Astrocyte (in vitro differentiated cells and primary cell): ENCODE measurements at regions not wholly inside any gene's neighbourhood (a gene's known extent, or its start where the extent isn't known, plus 50 kb on each side); places are given as distances from the start of the nearest gene placed in this dataset.

Experiments
- EZH2 ChIP-seq: IDR thresholded peaks from 2 replicates; pipeline ENCODE4 v1.6.1; 2012; ENCODE audit warnings: mild to moderate bottlenecking, low read length, inconsistent platforms; ENCODE audit not compliant: insufficient read depth
- TF ChIP-seq, protein P1 (sequence below): IDR thresholded peaks from 2 replicates; pipeline ENCODE4 v1.5.1; 2011; ENCODE audit warnings: low read depth, mild to moderate bottlenecking, inconsistent platforms, low read length, moderate library complexity; ENCODE audit not compliant: insufficient read depth

DNA sequence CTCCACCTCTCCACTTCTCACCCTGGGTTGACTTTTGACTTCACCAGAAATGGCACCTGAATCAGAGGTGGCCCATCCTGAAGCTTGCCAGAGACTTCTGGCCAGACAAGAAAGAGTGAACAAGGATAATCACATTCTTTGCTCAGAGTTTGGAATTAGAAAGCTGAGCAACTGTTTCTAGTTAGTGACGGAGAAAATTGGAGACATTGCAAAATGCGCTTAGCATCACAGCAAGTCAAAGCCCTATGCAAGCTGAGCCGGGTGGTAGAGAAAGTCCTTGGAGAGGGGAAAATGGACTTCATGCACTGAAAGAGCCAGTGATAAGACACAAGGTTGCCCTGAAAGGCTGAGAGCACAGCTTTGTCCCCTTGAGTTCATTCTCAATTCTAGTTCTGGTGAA lies 161.8 kb downstream of the PAH start:
- TF ChIP-seq, protein P1, sequence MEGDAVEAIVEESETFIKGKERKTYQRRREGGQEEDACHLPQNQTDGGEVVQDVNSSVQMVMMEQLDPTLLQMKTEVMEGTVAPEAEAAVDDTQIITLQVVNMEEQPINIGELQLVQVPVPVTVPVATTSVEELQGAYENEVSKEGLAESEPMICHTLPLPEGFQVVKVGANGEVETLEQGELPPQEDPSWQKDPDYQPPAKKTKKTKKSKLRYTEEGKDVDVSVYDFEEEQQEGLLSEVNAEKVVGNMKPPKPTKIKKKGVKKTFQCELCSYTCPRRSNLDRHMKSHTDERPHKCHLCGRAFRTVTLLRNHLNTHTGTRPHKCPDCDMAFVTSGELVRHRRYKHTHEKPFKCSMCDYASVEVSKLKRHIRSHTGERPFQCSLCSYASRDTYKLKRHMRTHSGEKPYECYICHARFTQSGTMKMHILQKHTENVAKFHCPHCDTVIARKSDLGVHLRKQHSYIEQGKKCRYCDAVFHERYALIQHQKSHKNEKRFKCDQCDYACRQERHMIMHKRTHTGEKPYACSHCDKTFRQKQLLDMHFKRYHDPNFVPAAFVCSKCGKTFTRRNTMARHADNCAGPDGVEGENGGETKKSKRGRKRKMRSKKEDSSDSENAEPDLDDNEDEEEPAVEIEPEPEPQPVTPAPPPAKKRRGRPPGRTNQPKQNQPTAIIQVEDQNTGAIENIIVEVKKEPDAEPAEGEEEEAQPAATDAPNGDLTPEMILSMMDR: no peak
- TF ChIP-seq EZH2: no peak
